DND-41 (cell line): ENCODE measurements at regions not wholly inside any gene's neighbourhood (a gene's known extent, or its start where the extent isn't known, plus 50 kb on each side); places are given as distances from the start of the nearest gene placed in this dataset.

ENCODE experiments used
- ATAC-seq: fragments of 200-7000 bp; cut with Tn5 transposase; 3 replicates; pipeline ENCODE4 v1.9.1; 2021; ENCODE audit warnings: low read depth; ENCODE audit not compliant: insufficient read depth
- DNase-seq: peaks from one replicate; pipeline ENCODE4 v3.0.0-alpha.2; 2020
- H2AFZ ChIP-seq: 2 replicates; pipeline ENCODE4 v1.6.0; 2012; ENCODE audit warnings: low read depth, low read length
- H3K27ac ChIP-seq: 2 replicates; pipeline ENCODE4 v1.5.1; 2012; ENCODE audit warnings: low read length, inconsistent platforms
- H3K27me3 ChIP-seq: fragments of 200-600 bp; sonication (generic); 2 replicates; pipeline ENCODE4 v1.6.0; 2012; ENCODE audit warnings: low read length, mild to moderate bottlenecking, inconsistent platforms; ENCODE audit not compliant: insufficient read depth, poor library complexity
- H3K36me3 ChIP-seq: 2 replicates; pipeline ENCODE4 v1.5.1; 2012; ENCODE audit warnings: low read length, inconsistent platforms; ENCODE audit not compliant: insufficient read depth
- H3K4me1 ChIP-seq: 2 replicates; pipeline ENCODE4 v1.5.1; 2012; ENCODE audit warnings: mild to moderate bottlenecking, low read length; ENCODE audit not compliant: insufficient read depth
- H3K4me2 ChIP-seq: 2 replicates; pipeline ENCODE4 v1.6.0; 2012; ENCODE audit warnings: mild to moderate bottlenecking, moderate library complexity, low read length, inconsistent platforms; ENCODE audit not compliant: insufficient read depth
- H3K4me3 ChIP-seq, 2 experiments: fragments of 200-600 bp in 1 of 2; shearing (Covaris generic) in 1 of 2; 2 replicates each; pipeline ENCODE4 v1.5.1; 2012 to 2016; ENCODE audit warnings: inconsistent platforms in 2 of 2, low read length in 2 of 2, mild to moderate bottlenecking in 2 of 2, low read depth in 1 of 2, moderate library complexity in 1 of 2
- H3K79me2 ChIP-seq: 2 replicates; pipeline ENCODE4 v1.6.0; 2012; ENCODE audit warnings: low read length, inconsistent platforms; ENCODE audit not compliant: insufficient read depth
- H3K9ac ChIP-seq: 2 replicates; pipeline ENCODE4 v1.6.0; 2012; ENCODE audit warnings: low read depth, mild to moderate bottlenecking, inconsistent platforms, low read length, moderate library complexity
- H3K9me3 ChIP-seq: 2 replicates; pipeline ENCODE4 v1.5.1; 2012; ENCODE audit warnings: low read length, moderate library complexity, mild to moderate bottlenecking, inconsistent platforms; ENCODE audit not compliant: insufficient read depth, severe bottlenecking
- H4K20me1 ChIP-seq: 2 replicates; pipeline ENCODE4 v1.6.0; 2012; ENCODE audit warnings: low read length; ENCODE audit not compliant: insufficient read depth
- EZH2 ChIP-seq: IDR thresholded peaks from 3 replicates; pipeline ENCODE4 v1.6.1; 2012; ENCODE audit warnings: borderline replicate concordance, low read depth, mild to moderate bottlenecking, moderate library complexity, low read length, inconsistent platforms; ENCODE audit not compliant: severe bottlenecking
- TF ChIP-seq, protein P1 (sequence below): IDR thresholded peaks from 2 replicates; pipeline ENCODE4 v1.5.1; 2012; ENCODE audit warnings: borderline replicate concordance, low read length, moderate library complexity, mild to moderate bottlenecking; ENCODE audit not compliant: poor library complexity, severe bottlenecking; ENCODE audit errors: extremely low read depth

DNA sequence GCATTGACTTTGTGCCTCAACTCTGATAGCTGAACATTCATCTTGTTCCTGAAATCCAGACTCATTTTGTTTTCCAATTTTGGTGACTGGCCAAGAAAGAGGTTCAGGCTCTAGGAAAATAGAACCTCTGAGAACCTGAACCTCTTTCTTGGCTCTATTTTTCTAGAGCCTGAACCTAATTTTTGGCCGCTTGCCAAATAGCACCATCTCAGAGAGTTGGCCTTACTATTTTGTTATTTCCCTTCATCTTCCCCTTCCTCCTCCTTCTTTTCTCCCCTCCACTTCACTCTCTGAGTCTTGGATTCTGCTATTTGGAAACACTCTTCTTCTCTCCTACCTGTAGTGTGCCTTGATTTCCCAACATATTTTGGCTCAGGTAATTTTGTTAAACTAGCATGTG is 114.4 kb upstream of the CNTN1 start:
- H3K36me3 ChIP-seq = no peaks in the 10 kb centered on the region
- H3K27ac ChIP-seq = no peak overlapping the region
- H3K9me3 ChIP-seq = peaks cover 20% of the 10 kb centered on the region
- H2AFZ ChIP-seq = no peak overlapping the region
- H3K4me3 ChIP-seq = no peak overlapping the region
- H4K20me1 ChIP-seq = no peaks in the 10 kb centered on the region
- no peak for DNase-seq
- H3K9ac ChIP-seq = no peak overlapping the region
- H3K4me1 ChIP-seq = no peaks in the 10 kb centered on the region
- no peaks in the 10 kb centered on the region for H3K79me2 ChIP-seq
- no peaks in the 10 kb centered on the region for H3K27me3 ChIP-seq
- ATAC-seq = no peak
- H3K4me2 ChIP-seq = no peak overlapping the region
- TF ChIP-seq, protein P1, sequence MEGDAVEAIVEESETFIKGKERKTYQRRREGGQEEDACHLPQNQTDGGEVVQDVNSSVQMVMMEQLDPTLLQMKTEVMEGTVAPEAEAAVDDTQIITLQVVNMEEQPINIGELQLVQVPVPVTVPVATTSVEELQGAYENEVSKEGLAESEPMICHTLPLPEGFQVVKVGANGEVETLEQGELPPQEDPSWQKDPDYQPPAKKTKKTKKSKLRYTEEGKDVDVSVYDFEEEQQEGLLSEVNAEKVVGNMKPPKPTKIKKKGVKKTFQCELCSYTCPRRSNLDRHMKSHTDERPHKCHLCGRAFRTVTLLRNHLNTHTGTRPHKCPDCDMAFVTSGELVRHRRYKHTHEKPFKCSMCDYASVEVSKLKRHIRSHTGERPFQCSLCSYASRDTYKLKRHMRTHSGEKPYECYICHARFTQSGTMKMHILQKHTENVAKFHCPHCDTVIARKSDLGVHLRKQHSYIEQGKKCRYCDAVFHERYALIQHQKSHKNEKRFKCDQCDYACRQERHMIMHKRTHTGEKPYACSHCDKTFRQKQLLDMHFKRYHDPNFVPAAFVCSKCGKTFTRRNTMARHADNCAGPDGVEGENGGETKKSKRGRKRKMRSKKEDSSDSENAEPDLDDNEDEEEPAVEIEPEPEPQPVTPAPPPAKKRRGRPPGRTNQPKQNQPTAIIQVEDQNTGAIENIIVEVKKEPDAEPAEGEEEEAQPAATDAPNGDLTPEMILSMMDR = no peak
- TF ChIP-seq EZH2 = no peak

DNA sequence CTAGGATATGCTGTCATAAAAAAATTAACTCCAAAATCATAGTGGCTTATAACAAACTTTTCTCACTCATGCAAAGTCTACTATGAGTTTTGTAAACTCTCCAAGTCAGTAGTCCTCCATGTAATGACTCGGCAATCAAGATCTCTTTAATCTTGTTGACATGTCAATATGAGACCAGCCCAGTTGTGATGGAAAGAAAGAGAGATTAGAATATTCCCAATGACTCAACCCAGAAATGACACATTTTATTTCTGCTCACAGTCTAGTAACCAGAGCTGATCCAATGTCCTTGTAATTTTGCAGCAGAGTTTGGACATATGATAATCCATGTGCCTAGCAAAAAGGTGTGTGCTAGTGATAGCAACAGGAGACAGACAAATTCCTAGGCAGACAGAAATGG is 112.6 kb upstream of the CNTN1 start:
- TF ChIP-seq, protein P1 = no peak
- TF ChIP-seq EZH2 = no peak
- H3K27me3 ChIP-seq = no peaks in the 10 kb centered on the region
- no peak overlapping the region for H2AFZ ChIP-seq
- no peaks in the 10 kb centered on the region for H4K20me1 ChIP-seq
- no peak overlapping the region for H3K4me2 ChIP-seq
- H3K4me3 ChIP-seq = no peak overlapping the region
- H3K36me3 ChIP-seq = no peaks in the 10 kb centered on the region
- H3K9ac ChIP-seq = no peak overlapping the region
- DNase-seq (no peak), ATAC-seq (no peak)
- H3K27ac ChIP-seq = no peak overlapping the region
- no peaks in the 10 kb centered on the region for H3K4me1 ChIP-seq
- peaks cover 20% of the 10 kb centered on the region for H3K9me3 ChIP-seq
- H3K79me2 ChIP-seq = no peaks in the 10 kb centered on the region

DNA sequence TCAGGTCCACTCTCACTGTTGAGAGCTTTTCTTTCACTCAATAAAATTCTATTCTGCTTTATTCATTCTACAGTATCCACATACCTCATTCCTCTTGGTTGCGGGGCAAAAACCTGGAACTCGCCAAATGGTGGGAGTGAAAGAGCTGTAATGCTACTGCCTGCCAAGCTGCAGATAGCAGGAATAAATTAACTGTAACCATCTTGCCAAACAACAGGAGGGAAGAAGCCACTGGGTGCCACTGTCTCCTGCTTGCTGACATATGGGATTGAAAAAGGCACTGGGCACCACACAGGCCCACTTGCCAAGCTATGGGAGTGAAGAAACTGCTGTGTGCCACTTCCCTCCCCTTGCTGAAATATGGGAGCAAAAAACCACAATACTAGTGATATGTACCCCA is 111.9 kb upstream of the CNTN1 start:
- H3K9ac ChIP-seq = no peak overlapping the region
- ATAC-seq = no peak
- no peaks in the 10 kb centered on the region for H3K4me1 ChIP-seq
- no peak for TF ChIP-seq EZH2
- TF ChIP-seq, protein P1 = no peak
- no peak overlapping the region for H3K27ac ChIP-seq
- H3K4me3 ChIP-seq = no peak overlapping the region
- H2AFZ ChIP-seq = no peak overlapping the region
- H4K20me1 ChIP-seq = no peaks in the 10 kb centered on the region
- H3K4me2 ChIP-seq = no peak overlapping the region
- H3K79me2 ChIP-seq = no peaks in the 10 kb centered on the region
- H3K27me3 ChIP-seq = no peaks in the 10 kb centered on the region
- peaks cover 20% of the 10 kb centered on the region for H3K9me3 ChIP-seq
- no peaks in the 10 kb centered on the region for H3K36me3 ChIP-seq
- DNase-seq = no peak

DNA sequence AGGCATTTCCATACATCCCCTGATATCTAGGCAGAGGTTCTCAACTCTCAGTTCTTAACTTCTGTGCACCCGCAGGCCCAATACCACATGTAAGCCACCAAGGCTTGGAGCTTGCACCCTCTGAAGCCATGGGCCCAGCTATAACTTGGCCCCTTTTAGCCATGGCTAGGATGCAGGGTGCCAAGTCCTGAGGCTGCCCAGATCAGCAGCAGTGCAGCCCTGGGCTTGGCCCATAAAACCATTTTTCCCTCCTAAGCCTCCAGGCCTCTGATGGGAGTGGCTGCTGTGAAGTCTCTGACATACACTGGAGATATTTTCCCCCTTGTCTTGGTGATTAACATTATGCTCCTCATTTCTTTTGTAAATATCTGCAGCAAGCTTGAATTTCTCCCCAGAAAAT is 110.3 kb upstream of the CNTN1 start:
- H3K79me2 ChIP-seq = no peaks in the 10 kb centered on the region
- H3K9ac ChIP-seq = no peak overlapping the region
- DNase-seq (no peak), ATAC-seq (no peak)
- no peaks in the 10 kb centered on the region for H3K4me1 ChIP-seq
- no peaks in the 10 kb centered on the region for H4K20me1 ChIP-seq
- TF ChIP-seq EZH2 = no peak
- TF ChIP-seq, protein P1 = no peak
- no peaks in the 10 kb centered on the region for H3K36me3 ChIP-seq
- H2AFZ ChIP-seq = no peak overlapping the region
- H3K4me3 ChIP-seq = no peak overlapping the region
- H3K4me2 ChIP-seq = no peak overlapping the region
- no peak overlapping the region for H3K27ac ChIP-seq
- H3K9me3 ChIP-seq = peaks cover 20% of the 10 kb centered on the region
- no peaks in the 10 kb centered on the region for H3K27me3 ChIP-seq
